ENCODE measurements at regions not wholly inside any gene's neighbourhood (a gene's known extent, or its start where the extent isn't known, plus 50 kb on each side); places are given as distances from the start of the nearest gene placed in this dataset.

DNA sequence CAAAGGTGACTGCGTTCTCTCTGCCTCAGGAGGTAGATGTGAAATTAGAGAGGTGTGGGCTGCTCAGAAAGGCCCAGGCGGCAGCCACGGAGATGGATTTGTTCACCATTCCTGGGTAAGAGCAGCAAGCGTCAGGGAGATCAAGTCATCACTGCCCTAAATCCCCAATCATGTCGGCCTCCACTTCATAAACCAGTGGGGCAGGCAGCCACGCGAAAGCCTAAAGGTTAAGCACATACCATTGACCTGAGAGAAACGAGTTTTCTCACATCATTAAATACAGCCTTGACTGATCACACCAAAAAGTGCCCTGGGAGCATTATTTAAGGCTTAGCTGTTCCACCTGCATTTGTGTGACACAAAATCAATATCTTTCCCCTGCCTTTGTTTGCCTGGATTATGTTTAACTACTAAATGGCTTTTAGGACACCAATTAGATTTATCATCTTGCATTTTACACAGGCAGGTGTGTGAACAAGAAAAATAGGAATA lies 50.7 kb upstream of the FOXB1 start:
- no peak for TF ChIP-seq CTCF (IDR thresholded peaks at IDR 0.05)
- no peak for TF ChIP-seq POLR2A (IDR thresholded peaks at IDR 0.05)
- TF ChIP-seq EP300 (IDR thresholded peaks at IDR 0.05), result no peak
- TF ChIP-seq POLR2AphosphoS5 (IDR thresholded peaks at IDR 0.05), result no peak
- WGBS, 5 donors, result 15 to 32% (median 18%) methylated on average over 8 of the region's 8 CpGs
- intact Hi-C loops (cut with DNase I; ENCODE audit: low total_unique reads), result no loop called here

GRCh38 chr15:59952960-59953359 lies 51.2 kb upstream of the FOXB1 start:
- no peak for DNase-seq

More for the DNA sequence above, 50.7 kb upstream of the FOXB1 start:
- Histone ChIP-seq H3K4me1 (peaks cover 0 to 4% (median 0%) of the 10 kb centered on the region in 4 donors), H3K4me3 (no peak overlapping the region), H3K27me3 (no peaks in the 10 kb centered on the region), H3K9me3 (peaks cover 0 to 24% (median 14%) of the 10 kb centered on the region in 4 donors), H3K27ac (no peak overlapping the region), H3K36me3 (no peaks in the 10 kb centered on the region)
- DNase-seq, result peak in 1 of 2 donors; percentile 52

GRCh38 chr15:59950603-59951388 lies 53.3 kb upstream of the FOXB1 start:
- 67 to 74% (median 70%) methylated on average over 4 of the region's 4 CpGs for WGBS, 5 donors
- TF ChIP-seq CTCF (IDR thresholded peaks at IDR 0.05) (no peak), EP300 (IDR thresholded peaks at IDR 0.05) (no peak), POLR2AphosphoS5 (IDR thresholded peaks at IDR 0.05) (no peak), POLR2A (IDR thresholded peaks at IDR 0.05) (no peak)
- no peak for DNase-seq
- Histone ChIP-seq H3K27ac (no peak overlapping the region), H3K9me3 (peaks cover 0 to 5% (median 2%) of the 10 kb centered on the region in 4 donors), H3K4me1 (peaks cover 0 to 4% (median 0%) of the 10 kb centered on the region in 4 donors), H3K27me3 (no peaks in the 10 kb centered on the region), H3K4me3 (no peak overlapping the region), H3K36me3 (no peaks in the 10 kb centered on the region)
- intact Hi-C loops (cut with DNase I; ENCODE audit: low total_unique reads), result no loop called here

More at GRCh38 chr15:59952960-59953359, 51.2 kb upstream of the FOXB1 start:
- TF ChIP-seq EP300 (IDR thresholded peaks at IDR 0.05) (no peak), POLR2AphosphoS5 (IDR thresholded peaks at IDR 0.05) (no peak), CTCF (IDR thresholded peaks at IDR 0.05) (no peak), POLR2A (IDR thresholded peaks at IDR 0.05) (no peak)
- H3K4me3 ChIP-seq, result no peak overlapping the region
- peaks cover 0 to 4% (median 0%) of the 10 kb centered on the region in 4 donors for H3K4me1 ChIP-seq
- peaks cover 0 to 20% (median 9%) of the 10 kb centered on the region in 4 donors for H3K9me3 ChIP-seq
- intact Hi-C loops (cut with DNase I; ENCODE audit: low total_unique reads), result no loop called here
- no peak overlapping the region for H3K27ac ChIP-seq
- H3K36me3 ChIP-seq, result no peaks in the 10 kb centered on the region
- no peaks in the 10 kb centered on the region for H3K27me3 ChIP-seq

DNA sequence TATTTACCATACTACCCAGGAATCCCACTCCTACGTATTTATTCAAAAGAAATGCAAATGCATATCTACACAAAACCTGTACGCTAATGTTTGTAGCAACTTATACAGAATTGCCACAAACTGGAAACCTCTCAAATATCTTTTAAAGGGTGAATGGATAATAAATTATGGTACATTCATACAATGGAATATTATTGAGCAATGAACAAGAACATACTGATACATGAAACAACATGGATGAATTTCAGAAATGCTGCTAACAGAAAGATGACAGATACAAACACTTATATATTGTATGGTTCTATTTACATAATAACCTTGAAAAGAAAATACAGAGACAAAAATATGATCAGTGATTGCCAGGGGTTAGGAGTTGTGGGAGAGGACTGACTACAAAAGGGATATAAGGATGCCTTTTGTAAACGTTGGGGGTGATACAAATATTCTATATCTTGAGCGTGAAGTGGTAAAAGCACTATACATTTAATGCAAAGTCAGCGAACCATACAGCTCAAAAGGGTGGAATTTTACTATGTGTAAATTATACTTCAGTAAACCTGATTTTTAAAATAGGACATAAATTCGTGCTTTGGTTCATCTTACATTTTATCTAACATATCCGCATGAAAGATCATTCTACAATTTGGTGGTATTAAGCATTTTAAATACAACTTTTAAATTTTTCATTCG lies 55.0 kb upstream of the FOXB1 start:
- 86 to 93% (median 90%) methylated on average over 8 of the region's 8 CpGs for WGBS, 5 donors
- TF ChIP-seq POLR2AphosphoS5 (IDR thresholded peaks at IDR 0.05) (no peak), CTCF (IDR thresholded peaks at IDR 0.05) (no peak), POLR2A (IDR thresholded peaks at IDR 0.05) (no peak), EP300 (IDR thresholded peaks at IDR 0.05) (no peak)

More for the DNA sequence above, 55.0 kb upstream of the FOXB1 start:
- Histone ChIP-seq H3K36me3 (no peaks in the 10 kb centered on the region), H3K27ac (no peak overlapping the region), H3K9me3 (no peaks in the 10 kb centered on the region), H3K27me3 (peaks cover 0 to 5% (median 0%) of the 10 kb centered on the region in 3 donors), H3K4me1 (peaks cover 0 to 4% (median 0%) of the 10 kb centered on the region in 4 donors), H3K4me3 (no peak overlapping the region)
- intact Hi-C loops (cut with DNase I; ENCODE audit: low total_unique reads), result no loop called here
- no peak for DNase-seq
